LNCAP (cell line): ENCODE measurements at regions not wholly inside any gene's neighbourhood (a gene's known extent, or its start where the extent isn't known, plus 50 kb on each side); places are given as distances from the start of the nearest gene placed in this dataset.

Experiments
- TF ChIP-seq, protein P1 (sequence below): fragments of 450-650 bp; IDR thresholded peaks from 2 replicates; pipeline ENCODE4 v1.5.1; 2017; ENCODE audit warnings: mild to moderate bottlenecking

DNA sequence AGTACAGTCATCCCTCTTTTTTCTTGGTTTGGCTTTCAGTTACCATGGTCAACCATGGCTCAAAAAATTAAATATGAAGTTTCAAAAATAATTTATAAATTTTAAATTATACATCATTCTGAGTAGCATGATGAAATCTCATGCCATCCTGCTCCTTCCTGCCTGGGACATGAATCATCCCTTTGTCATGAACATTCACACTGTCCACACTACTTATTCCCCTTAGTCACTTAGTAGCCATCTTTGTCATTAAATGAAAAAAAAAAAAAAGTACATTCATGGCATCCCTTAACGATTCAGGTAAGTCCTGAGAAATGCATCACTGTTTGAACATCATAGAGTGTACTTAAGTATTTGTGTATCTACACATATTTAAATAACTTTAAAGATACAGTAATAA is 1046.3 kb downstream of the ROBO2 start:
- TF ChIP-seq, protein P1, sequence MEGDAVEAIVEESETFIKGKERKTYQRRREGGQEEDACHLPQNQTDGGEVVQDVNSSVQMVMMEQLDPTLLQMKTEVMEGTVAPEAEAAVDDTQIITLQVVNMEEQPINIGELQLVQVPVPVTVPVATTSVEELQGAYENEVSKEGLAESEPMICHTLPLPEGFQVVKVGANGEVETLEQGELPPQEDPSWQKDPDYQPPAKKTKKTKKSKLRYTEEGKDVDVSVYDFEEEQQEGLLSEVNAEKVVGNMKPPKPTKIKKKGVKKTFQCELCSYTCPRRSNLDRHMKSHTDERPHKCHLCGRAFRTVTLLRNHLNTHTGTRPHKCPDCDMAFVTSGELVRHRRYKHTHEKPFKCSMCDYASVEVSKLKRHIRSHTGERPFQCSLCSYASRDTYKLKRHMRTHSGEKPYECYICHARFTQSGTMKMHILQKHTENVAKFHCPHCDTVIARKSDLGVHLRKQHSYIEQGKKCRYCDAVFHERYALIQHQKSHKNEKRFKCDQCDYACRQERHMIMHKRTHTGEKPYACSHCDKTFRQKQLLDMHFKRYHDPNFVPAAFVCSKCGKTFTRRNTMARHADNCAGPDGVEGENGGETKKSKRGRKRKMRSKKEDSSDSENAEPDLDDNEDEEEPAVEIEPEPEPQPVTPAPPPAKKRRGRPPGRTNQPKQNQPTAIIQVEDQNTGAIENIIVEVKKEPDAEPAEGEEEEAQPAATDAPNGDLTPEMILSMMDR: no peak

DNA sequence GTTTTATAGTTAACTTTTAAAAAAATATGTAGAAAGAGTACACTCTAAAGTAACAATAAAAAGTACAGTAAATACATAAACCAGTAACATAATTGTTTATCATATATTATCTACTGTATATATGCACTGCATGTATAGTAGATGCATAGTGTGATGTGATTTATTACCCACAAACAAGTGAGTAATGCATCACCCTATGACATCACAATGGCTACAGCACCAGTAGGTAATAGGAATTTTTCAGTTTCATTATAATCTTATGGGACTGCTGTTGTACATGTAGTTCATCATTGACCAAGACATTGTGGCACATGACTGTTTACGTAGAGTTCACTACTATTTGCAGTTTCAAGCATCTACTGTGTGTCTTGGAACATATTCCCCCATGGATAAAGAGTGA is 1047.2 kb downstream of the ROBO2 start:
- TF ChIP-seq, protein P1: no peak

GRCh38 chr3:78088006-78088405 is 1048.1 kb downstream of the ROBO2 start:
- TF ChIP-seq, protein P1: no peak

GRCh38 chr3:78090382-78090781 is 1050.5 kb downstream of the ROBO2 start:
- TF ChIP-seq, protein P1: no peak

DNA sequence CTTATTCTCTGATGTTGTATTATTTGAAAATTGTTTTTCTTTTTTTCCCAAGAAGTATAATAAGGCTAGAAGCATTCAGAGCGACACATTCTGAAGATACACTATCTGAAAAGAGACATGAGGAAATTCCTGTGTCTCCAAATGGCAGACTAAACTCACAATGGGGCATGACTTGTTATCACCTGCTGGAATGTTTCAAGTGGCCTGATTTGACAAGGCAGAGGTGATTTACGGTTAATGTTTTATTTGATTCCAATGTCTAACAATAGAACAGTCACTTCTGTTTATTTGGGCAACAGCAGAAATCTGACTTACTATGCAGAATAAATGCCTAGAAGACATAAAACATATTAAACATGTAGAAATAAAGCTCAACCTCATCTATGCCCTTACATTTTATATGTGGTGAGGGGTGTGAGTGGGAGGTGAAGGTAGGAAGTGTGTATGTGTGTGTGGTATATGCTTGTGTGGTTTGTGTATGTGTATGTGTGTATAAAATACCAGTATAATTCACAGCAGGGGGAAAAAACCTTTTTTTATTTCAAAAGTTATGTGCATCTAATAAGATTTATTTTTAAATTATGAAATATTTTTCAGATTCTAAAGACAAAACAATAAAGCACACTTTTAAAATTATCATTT is 1051.7 kb downstream of the ROBO2 start:
- TF ChIP-seq, protein P1: no peak

DNA sequence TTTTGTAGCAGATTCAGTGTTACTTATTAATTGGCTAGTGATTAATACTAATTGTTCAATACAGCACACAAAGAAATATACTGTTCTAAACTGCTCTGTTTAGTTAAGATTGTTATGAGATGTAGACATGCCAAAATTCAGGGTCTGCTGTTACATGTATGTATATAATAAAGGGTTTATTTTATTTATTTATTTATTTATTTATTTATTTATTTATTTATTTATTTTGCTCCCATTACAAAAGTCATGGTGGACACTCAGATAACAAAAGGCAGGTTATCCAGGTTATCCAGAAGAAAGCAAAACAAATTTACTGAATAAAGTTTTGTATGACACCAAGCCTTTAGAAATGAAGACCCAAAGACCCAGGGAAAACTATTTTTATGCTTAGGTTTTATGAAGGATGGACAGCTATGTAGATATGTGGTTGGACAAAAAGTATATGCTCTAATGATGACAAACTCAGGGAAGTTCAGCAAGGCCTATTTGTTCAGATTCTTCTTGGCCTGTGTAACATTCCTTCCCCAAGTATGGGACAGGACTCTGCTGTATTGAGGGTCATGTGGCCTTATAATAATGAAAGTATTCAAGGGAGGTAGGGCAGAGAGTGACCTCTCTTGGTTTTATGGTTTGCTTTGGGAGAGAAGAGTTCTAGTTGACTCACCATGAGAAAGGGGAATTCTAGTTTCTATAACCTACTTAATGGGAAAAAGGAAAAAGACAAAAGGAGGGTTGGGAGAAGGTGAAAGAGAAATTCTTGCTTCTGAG is 1056.8 kb downstream of the ROBO2 start:
- TF ChIP-seq, protein P1: no peak

DNA sequence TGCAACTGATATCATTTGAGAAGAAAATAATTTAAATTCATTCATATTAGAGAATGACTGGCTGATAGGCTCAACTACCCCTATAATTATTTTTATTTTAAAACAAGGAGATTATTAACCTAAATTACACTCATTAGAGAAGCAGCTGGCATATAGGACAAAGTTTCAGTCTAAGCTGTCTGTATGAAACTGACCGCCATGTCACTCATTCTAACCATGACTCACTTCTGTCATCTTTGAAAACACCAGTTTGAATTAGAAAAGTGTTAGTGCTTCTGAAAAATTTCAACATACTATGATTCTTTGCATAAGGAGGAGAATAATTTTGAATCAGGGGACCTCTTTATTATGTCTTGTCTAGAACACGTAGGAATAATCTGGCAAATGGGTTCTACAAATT is 1058.5 kb downstream of the ROBO2 start:
- TF ChIP-seq, protein P1: no peak
